Left lung (tissue), 4 donors: ENCODE measurements at regions not wholly inside any gene's neighbourhood (a gene's known extent, or its start where the extent isn't known, plus 50 kb on each side); places are given as distances from the start of the nearest gene placed in this dataset.
"Not testable (repeated sequence)": the region's sequence is repeated elsewhere in the genome, so short reads cannot be mapped to it uniquely, and the experiment has no call there.

Experiments used
- ATAC-seq: fragments of 200-7000 bp; cut with Tn5 transposase; one replicate; pipeline ENCODE4 v1.9.1; 2020; ENCODE audit warnings: moderate library complexity
- DNase-seq, 4 donors: peaks; one replicate each; pipeline ENCODE4 v3.0.0-alpha.2; 2013 to 2020
- H3K27ac ChIP-seq, 2 donors: fragments of 200-600 bp; sonication (generic) in 1 of 2; one replicate each; pipeline versions ENCODE4 v1.5.0 to v1.8.0; 2020 to 2021
- H3K27me3 ChIP-seq, 2 donors: fragments of 200-600 bp; sonication (generic) in 1 of 2; one replicate each; pipeline versions ENCODE4 v1.5.0 to v1.8.0; 2020 to 2021
- H3K36me3 ChIP-seq, 2 donors: fragments of 200-600 bp; sonication (generic) in 1 of 2; one replicate each; pipeline versions ENCODE4 v1.5.0 to v1.8.0; 2020 to 2021
- H3K4me1 ChIP-seq, 2 donors: fragments of 200-600 bp; one replicate each; pipeline ENCODE4 v1.8.0; 2021
- H3K4me3 ChIP-seq, 2 donors: fragments of 200-600 bp; sonication (generic) in 1 of 2; one replicate each; pipeline versions ENCODE4 v1.5.0 to v1.8.0; 2020 to 2021; ENCODE audit warnings: mild to moderate bottlenecking in 1 of 2
- H3K9me3 ChIP-seq, 2 donors: fragments of 200-600 bp; sonication (generic) in 1 of 2; one replicate each; pipeline versions ENCODE4 v1.5.0 to v1.8.0; 2020 to 2021
- CTCF ChIP-seq, 2 donors: fragments of 200-600 bp; sonication (generic) in 1 of 2; IDR thresholded peaks; one replicate each; pipeline versions ENCODE4 v1.5.0 to v1.8.0; 2021; ENCODE audit warnings: antibody characterized with exemption in 2 of 2
- intact Hi-C, 2 donors: fragments of 100-400 bp; cut with DNase I; formaldehyde crosslinking; loops; one replicate each; pipeline versions ENCODE4 v1.11.2 to v1.14.2; 2022
- donor health status: DM: no; HTN: yes; CAD: no.
- donor health status: DM: no; HTN: no; CAD: no.

DNA sequence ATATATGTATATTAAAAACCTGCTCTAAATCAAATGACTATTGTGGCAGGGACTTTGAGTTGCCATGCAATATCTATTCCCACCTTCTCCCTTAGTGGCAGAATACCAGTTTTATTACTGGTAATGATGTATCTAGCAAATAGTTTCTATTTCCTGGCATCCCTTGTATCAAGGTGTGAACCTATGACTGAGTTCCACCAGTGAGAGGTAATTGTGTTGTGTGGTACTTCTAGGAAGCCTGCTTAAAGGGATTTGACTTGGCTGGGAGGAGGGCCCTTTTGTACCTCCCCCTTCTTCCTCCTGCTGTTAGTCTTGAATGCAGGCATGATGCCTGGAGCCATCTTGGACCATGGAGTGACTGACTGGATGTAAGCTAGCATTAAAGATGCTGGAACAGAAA is 65.4 kb upstream of the DYNLT3 start:
- Histone ChIP-seq H3K9me3 (no peaks in the 10 kb centered on the region), H3K27ac (no peak overlapping the region), H3K4me3 (no peak overlapping the region), H3K27me3 (peaks cover under 1 to 7% of the 10 kb centered on the region in 2 donors), H3K36me3 (no peaks in the 10 kb centered on the region), H3K4me1 (no peaks in the 10 kb centered on the region)
- TF ChIP-seq CTCF (IDR thresholded peaks at IDR 0.05), result no peak
- DNase-seq, result no peak
- ATAC-seq, result no peak
- intact Hi-C loops, result no loop called here

DNA sequence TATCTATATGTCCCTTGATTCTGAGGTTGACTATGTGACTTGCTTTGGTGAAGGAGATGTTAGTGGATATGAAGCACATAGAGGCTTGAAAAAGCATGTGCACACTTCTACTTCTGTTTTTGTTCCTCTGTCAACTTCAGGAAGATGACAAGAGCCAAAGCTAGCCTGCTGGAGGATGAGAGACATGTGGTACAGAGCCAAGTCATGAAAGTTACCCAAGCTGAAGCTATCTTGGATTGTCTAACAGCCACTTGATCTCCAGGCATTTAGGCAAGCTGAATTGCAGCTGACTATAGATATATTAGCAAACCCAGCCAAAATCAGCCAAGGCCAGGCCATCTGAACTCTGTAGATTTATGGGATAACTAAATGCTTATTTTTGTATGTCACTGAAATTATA is 70.8 kb upstream of the DYNLT3 start:
- H3K9me3 ChIP-seq, result no peaks in the 10 kb centered on the region
- no peak for TF ChIP-seq CTCF (IDR thresholded peaks at IDR 0.05)
- intact Hi-C loops, result no loop called here
- H3K27me3 ChIP-seq, result no peaks in the 10 kb centered on the region
- H3K4me1 ChIP-seq, result no peaks in the 10 kb centered on the region
- H3K36me3 ChIP-seq, result no peaks in the 10 kb centered on the region
- H3K4me3 ChIP-seq, result no peak overlapping the region
- DNase-seq (no peak), ATAC-seq (no peak)
- no peak overlapping the region for H3K27ac ChIP-seq

DNA sequence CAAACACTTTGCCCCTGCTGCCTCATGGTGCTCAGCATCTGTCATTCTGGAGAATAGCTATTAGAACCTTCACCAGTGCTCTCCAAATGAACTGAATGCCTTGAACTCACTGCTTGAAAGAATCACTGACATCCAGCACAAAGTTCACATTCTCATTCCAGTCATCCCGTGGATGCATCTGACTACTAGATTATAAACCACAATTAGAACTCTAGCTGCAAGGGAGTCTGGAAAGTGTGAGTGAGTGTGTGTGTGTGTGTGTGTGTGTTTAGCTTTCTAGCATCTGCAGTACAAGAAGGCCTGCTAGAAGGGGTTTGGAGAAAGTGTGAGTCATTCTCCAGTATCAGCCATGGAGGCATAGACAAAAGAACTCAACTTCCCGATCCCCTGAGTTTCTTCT is 71.3 kb upstream of the DYNLT3 start:
- Histone ChIP-seq H3K4me3 (no peak overlapping the region), H3K27me3 (no peaks in the 10 kb centered on the region), H3K36me3 (no peaks in the 10 kb centered on the region), H3K9me3 (no peaks in the 10 kb centered on the region), H3K27ac (no peak overlapping the region), H3K4me1 (no peaks in the 10 kb centered on the region)
- DNase-seq, result no peak
- no peak for ATAC-seq
- TF ChIP-seq CTCF (IDR thresholded peaks at IDR 0.05), result no peak
- intact Hi-C loops, result no loop called here

- DNase-seq (no peak), ATAC-seq (no peak)
- no peaks in the 10 kb centered on the region for H3K27me3 ChIP-seq
- TF ChIP-seq CTCF (IDR thresholded peaks at IDR 0.05), result no peak
- no peaks in the 10 kb centered on the region for H3K36me3 ChIP-seq
- no peak overlapping the region for H3K4me3 ChIP-seq
- no peaks in the 10 kb centered on the region for H3K9me3 ChIP-seq
- intact Hi-C loops, result no loop called here
- no peak overlapping the region for H3K27ac ChIP-seq
- H3K4me1 ChIP-seq, result no peaks in the 10 kb centered on the region
These were observed 74.4 kb upstream of the DYNLT3 start for GRCh38 chrX:37921758-37922157.

- no peak for DNase-seq
- intact Hi-C loops, result no loop called here
- H3K9me3 ChIP-seq, result no peaks in the 10 kb centered on the region
- no peaks in the 10 kb centered on the region for H3K4me1 ChIP-seq
- no peak overlapping the region for H3K4me3 ChIP-seq
- no peak overlapping the region for H3K27ac ChIP-seq
- ATAC-seq, result no peak
- no peaks in the 10 kb centered on the region for H3K27me3 ChIP-seq
- no peaks in the 10 kb centered on the region for H3K36me3 ChIP-seq
- no peak for TF ChIP-seq CTCF (IDR thresholded peaks at IDR 0.05)
These were observed 75.6 kb upstream of the DYNLT3 start for GRCh38 chrX:37922928-37923327.

DNA sequence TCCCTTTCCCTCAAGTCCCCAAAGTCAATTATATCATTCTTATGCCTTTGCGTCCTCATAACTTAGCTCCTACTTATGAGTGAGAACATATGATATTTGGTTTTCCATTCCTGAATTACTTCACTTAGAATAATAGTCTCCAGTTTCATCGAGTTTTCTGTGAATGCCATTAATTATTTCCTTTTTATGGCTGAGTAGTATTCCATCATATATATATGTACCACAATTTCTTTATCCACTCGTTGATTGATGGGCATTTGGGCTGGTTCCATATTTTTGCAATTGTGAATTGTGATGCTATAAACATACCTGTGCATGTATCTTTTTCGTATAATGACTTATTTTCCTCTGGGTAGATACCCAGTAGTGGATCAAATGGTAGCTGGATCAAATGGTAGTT is 78.4 kb upstream of the DYNLT3 start:
- H3K27me3 ChIP-seq, H3K27ac ChIP-seq, ATAC-seq, DNase-seq, H3K36me3 ChIP-seq, H3K4me1 ChIP-seq, H3K9me3 ChIP-seq, H3K4me3 ChIP-seq: not testable (repeated sequence)
- intact Hi-C loops, result loop anchor here in 1 of 2 donors (5.0 kb wide), 1 partner anchor 247 kb away; no protein-coding TSS in a partner anchor
